ENCODE measurements at regions not wholly inside any gene's neighbourhood (a gene's known extent, or its start where the extent isn't known, plus 50 kb on each side); places are given as distances from the start of the nearest gene placed in this dataset.

GRCh38 chr1:220410611-220411010 lies 117.3 kb upstream of the MARK1 start (continued):
- no peak for TF ChIP-seq ZNF462 (CRISPR knock-in tag; IDR thresholded peaks at IDR 0.05)
- TF ChIP-seq STAT1 (IDR thresholded peaks at IDR 0.05; ENCODE audit: unreplicated experiment): no peak
- no peak for TF ChIP-seq CTCF (conservative IDR thresholded peaks at IDR 0.05; ENCODE audit: low read depth in 2 of 2)
- TF ChIP-seq ZNF114 (CRISPR knock-in tag; IDR thresholded peaks at IDR 0.05): no peak
- no peak for TF ChIP-seq CREB1 (CRISPR knock-in tag; IDR thresholded peaks at IDR 0.05; ENCODE audit: low read depth)
- TF ChIP-seq EZH2 (IDR thresholded peaks at IDR 0.05; ENCODE audit: low read depth, unreplicated experiment): no peak
- no peak for TF ChIP-seq NANOG (IDR thresholded peaks at IDR 0.05; ENCODE audit: borderline replicate concordance)
- TF ChIP-seq ZNF331 (CRISPR knock-in tag; IDR thresholded peaks at IDR 0.05; ENCODE audit: low read depth): no peak
- no peak for TF ChIP-seq POLR2AphosphoS5 (IDR thresholded peaks at IDR 0.05; ENCODE audit: low read depth)
- TF ChIP-seq REST (IDR thresholded peaks at IDR 0.05; ENCODE audit: unreplicated experiment): no peak
- no peak for TF ChIP-seq JUNB (IDR thresholded peaks at IDR 0.05; ENCODE audit: unreplicated experiment)

All from GM23338 (cell line).